GM12864 (cell line): ENCODE measurements at regions not wholly inside any gene's neighbourhood (a gene's known extent, or its start where the extent isn't known, plus 50 kb on each side); places are given as distances from the start of the nearest gene placed in this dataset.

ENCODE experiments used
- DNase-seq: peaks from one replicate; pipeline ENCODE4 v3.0.0-alpha.2; 2011; ENCODE audit warnings: low read depth
- H3K4me3 ChIP-seq: 2 replicates; pipeline ENCODE4 v1.5.1; 2011; ENCODE audit warnings: mild to moderate bottlenecking, low read depth, low read length, control low read depth
- TF ChIP-seq, protein P1 (sequence below): IDR thresholded peaks from 2 replicates; pipeline ENCODE4 v1.5.1; 2011; ENCODE audit warnings: low read depth, mild to moderate bottlenecking, moderate library complexity, low read length, control low read depth, inconsistent platforms; ENCODE audit errors: missing control alignments

DNA sequence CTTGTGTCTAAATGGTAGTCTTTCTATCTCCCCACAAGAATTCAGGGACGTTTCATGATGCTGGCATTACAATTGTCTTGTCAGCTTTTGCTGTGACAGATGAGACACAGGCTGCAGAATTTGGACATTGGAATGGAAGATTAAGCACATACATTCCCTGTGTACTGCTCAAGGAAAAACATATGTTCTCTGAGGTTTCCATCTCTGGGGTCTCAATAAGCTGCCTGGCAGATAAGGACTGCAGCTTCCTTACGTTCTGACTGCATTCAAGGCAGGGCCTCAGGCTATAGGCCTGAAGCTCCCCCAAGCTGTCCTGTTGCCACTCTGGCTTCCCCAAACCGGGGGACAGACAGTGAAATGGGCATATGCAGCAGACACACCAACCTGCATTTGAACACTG lies 91.3 kb upstream of the KL start:
- TF ChIP-seq, protein P1, sequence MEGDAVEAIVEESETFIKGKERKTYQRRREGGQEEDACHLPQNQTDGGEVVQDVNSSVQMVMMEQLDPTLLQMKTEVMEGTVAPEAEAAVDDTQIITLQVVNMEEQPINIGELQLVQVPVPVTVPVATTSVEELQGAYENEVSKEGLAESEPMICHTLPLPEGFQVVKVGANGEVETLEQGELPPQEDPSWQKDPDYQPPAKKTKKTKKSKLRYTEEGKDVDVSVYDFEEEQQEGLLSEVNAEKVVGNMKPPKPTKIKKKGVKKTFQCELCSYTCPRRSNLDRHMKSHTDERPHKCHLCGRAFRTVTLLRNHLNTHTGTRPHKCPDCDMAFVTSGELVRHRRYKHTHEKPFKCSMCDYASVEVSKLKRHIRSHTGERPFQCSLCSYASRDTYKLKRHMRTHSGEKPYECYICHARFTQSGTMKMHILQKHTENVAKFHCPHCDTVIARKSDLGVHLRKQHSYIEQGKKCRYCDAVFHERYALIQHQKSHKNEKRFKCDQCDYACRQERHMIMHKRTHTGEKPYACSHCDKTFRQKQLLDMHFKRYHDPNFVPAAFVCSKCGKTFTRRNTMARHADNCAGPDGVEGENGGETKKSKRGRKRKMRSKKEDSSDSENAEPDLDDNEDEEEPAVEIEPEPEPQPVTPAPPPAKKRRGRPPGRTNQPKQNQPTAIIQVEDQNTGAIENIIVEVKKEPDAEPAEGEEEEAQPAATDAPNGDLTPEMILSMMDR = no peak
- DNase-seq = no peak

DNA sequence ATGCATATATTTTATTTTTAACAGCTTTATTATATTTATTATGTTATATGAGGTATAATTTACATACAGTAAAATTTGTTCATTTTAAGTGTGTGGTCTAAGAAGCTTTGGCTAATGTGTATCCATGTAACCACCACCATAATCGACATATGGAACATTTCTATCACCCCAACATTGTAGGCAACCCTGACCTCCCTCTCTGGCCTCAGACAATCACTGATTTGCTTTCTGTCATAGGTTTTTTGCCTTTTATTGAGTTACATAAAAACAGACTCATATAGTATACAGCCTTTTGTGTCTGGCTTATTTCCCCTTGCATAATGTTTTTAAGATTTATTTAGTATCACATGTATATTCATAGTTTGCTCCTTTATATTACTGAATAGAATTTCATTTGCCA lies 90.7 kb upstream of the KL start:
- no peak for DNase-seq
- H3K4me3 ChIP-seq = no peak overlapping the region
- TF ChIP-seq, protein P1 = no peak

More for the DNA sequence above, 91.3 kb upstream of the KL start:
- no peak overlapping the region for H3K4me3 ChIP-seq

DNA sequence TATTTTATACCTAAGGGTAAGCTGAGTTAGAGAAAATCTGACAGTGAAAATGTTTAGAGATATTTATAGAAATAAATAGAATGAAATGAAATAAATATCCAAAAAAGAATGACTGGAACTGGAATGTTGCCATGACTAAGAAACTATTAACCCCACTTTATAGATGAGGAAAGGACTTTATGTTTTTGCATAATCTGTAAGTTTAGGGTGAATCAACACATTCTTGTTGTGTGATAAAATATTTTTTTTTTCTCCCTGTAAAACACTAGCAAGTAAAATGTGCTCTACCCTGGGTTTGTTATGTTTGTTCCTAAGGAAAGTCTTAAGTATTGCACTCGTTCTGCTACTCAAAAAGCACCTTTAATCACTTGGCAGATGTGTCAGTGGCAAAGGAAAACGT lies 83.8 kb upstream of the KL start:
- DNase-seq = no peak
- TF ChIP-seq, protein P1 = no peak
- H3K4me3 ChIP-seq = no peak overlapping the region

DNA sequence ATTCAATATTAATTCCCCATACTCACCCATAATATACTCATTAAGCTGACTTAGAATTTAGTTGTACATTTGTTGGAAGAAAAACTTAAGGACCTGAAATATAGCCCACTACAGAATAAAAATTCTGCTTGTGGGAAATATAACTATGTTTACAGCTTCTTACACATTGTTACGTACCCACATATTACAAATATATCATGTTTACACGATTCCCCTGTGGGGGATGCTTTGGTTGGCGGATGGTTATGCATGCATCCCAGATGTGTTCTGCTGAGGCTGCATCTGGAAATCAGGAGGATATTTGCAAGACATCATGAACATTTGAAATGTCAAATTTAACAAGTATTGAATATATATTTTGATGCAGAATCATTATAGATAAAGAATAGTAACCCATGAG lies 79.5 kb upstream of the KL start:
- TF ChIP-seq, protein P1 = no peak
- H3K4me3 ChIP-seq = no peak overlapping the region
- no peak for DNase-seq

DNA sequence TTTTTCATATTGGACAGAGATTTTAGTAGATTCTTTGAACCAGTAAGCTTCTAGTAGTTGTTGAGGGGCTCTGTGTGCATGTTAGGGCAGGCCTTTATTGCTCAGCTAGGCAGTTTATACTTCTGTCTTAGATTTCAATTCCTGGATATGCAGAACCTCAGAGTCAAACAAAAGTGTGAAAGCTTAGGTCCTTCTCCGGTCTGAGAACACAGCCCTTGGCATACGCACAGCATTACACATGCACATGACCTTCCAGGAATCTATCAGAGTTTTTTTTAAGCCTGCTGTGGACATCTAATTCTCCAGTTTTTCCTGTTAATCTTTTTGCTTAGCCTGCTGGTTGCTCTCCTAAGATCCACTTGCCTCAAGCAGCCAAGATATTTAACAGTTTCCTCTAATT lies 77.9 kb upstream of the KL start:
- TF ChIP-seq, protein P1 = no peak
- DNase-seq = no peak
- no peak overlapping the region for H3K4me3 ChIP-seq

DNA sequence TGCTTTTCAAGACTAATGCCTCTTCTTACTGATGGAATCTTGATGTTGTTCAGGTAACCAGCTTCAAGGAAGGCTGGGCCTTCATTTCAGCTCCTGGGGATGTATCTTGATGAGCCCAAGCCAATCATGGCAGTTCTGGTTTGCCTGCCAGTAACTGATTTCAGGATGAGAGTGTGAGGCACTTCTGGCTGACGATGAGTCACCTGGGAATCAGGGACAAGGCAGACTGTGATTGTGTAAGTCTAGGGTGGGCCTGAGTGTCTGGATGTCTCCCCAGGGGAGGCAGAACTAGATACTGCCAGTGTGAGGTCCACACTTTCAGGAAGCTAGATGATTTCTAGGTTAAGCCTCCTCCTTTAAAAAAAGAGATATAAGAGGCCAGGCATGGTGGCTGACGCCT lies 77.3 kb upstream of the KL start:
- H3K4me3 ChIP-seq = no peak overlapping the region
- TF ChIP-seq, protein P1 = no peak
- DNase-seq = no peak

DNA sequence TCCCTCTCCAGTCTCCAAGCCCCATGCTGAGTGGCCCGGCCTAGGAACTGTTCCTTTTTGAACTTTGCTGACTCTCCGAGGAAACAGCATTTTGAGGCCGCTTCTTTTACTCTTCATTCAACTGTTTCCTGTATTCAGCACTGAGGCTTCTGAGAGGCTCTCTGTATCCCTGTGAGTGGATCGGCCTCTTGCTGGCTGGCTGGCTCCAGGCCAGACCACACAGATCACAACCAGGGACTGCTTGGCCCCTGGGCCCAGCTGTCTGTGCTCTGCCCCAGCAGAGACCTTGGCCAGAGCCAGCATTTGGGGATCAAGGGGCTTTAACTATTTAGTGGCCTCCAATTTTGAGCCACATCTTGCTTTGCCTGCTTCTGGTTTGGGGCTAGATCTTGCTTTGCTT lies 75.6 kb upstream of the KL start:
- TF ChIP-seq, protein P1 = no peak
- no peak for DNase-seq
- no peak overlapping the region for H3K4me3 ChIP-seq
